ENCODE measurements at regions not wholly inside any gene's neighbourhood (a gene's known extent, or its start where the extent isn't known, plus 50 kb on each side); places are given as distances from the start of the nearest gene placed in this dataset.

DNA sequence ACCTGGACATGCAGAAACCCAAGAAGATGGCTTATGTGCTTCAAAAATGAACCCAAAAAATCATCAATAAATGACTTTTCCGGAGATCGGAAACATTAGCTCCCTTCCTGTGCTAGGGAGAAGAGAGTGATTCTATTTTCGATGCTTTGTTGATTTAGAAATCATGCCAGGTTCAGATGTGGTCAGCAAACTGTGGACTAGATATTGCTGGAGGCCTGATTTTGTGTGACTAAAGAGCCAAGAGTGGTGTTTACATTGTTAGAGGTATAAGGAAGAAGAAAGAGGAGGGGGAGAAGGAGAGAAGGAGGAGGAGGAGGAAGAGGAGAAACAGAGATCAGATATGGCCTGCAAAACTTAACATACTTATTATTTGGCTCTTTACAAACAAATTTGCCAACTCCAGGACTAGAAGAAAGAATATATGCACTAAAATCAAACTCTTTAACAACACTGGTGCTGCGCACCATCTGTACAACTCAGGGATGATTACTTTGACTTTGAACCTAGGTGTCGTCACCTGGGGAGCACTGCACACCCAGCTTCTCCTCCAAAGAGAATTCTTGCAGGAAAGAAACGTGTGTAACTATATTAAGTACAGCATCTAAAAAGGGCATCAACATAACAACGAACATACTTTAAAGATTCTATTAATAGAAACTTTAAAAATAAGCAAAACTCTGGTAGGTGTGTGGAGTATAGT is 664.9 kb upstream of the LCORL start:
- TF ChIP-seq, protein P1, sequence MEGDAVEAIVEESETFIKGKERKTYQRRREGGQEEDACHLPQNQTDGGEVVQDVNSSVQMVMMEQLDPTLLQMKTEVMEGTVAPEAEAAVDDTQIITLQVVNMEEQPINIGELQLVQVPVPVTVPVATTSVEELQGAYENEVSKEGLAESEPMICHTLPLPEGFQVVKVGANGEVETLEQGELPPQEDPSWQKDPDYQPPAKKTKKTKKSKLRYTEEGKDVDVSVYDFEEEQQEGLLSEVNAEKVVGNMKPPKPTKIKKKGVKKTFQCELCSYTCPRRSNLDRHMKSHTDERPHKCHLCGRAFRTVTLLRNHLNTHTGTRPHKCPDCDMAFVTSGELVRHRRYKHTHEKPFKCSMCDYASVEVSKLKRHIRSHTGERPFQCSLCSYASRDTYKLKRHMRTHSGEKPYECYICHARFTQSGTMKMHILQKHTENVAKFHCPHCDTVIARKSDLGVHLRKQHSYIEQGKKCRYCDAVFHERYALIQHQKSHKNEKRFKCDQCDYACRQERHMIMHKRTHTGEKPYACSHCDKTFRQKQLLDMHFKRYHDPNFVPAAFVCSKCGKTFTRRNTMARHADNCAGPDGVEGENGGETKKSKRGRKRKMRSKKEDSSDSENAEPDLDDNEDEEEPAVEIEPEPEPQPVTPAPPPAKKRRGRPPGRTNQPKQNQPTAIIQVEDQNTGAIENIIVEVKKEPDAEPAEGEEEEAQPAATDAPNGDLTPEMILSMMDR (IDR thresholded peaks at IDR 0.05), result no peak
- no peak for TF ChIP-seq POLR2A (IDR thresholded peaks at IDR 0.05)

Data from heart left ventricle (tissue), 13 donors.